Tibial nerve (tissue), 3 donors: ENCODE measurements at regions not wholly inside any gene's neighbourhood (a gene's known extent, or its start where the extent isn't known, plus 50 kb on each side); places are given as distances from the start of the nearest gene placed in this dataset.
"Not testable (repeated sequence)": the region's sequence is repeated elsewhere in the genome, so short reads cannot be mapped to it uniquely, and the experiment has no call there.

ENCODE experiments used
- CTCF ChIP-seq, 5 experiments: fragments of 200-600 bp in 3 of 5; fragments of 450-650 bp in 2 of 5; sonication (generic) in 3 of 5; IDR thresholded peaks; one replicate each; pipeline ENCODE4 v1.5.1; 2016 to 2019; ENCODE audit warnings: antibody characterized with exemption in 5 of 5, mild to moderate bottlenecking in 3 of 5, moderate library complexity in 2 of 5
- POLR2A ChIP-seq, 2 donors: fragments of 450-650 bp; IDR thresholded peaks; one replicate each; pipeline ENCODE4 v1.6.1; 2017; ENCODE audit warnings: antibody characterized with exemption in 2 of 2, mild to moderate bottlenecking in 2 of 2, moderate library complexity in 2 of 2

- TF ChIP-seq CTCF, POLR2A (IDR thresholded peaks at IDR 0.05): not testable (repeated sequence)
Measured at GRCh38 chr17:70746574-70746973, 577.2 kb downstream of the KCNJ2 start.
